Neural cell (in vitro differentiated cells): ENCODE measurements at regions not wholly inside any gene's neighbourhood (a gene's known extent, or its start where the extent isn't known, plus 50 kb on each side); places are given as distances from the start of the nearest gene placed in this dataset.
"Not testable (repeated sequence)": the region's sequence is repeated elsewhere in the genome, so short reads cannot be mapped to it uniquely, and the experiment has no call there.

ENCODE experiments used
- H2AFZ ChIP-seq: fragments of 200-600, 300-800 bp; sonication (generic), shearing (Covaris generic); 2 replicates; pipeline ENCODE4 v1.6.0; 2014; ENCODE audit warnings: low read depth, mild to moderate bottlenecking, antibody characterized with exemption, low read length, moderate library complexity
- H3F3A ChIP-seq: fragments of 200-600 bp; shearing (Covaris generic); 2 replicates; pipeline ENCODE4 v1.6.1; 2016; ENCODE audit warnings: mild to moderate bottlenecking, moderate library complexity, mixed read lengths, antibody characterized with exemption, low read length; ENCODE audit not compliant: insufficient read depth, poor library complexity, severe bottlenecking
- H3K27ac ChIP-seq: fragments of 200-600, 300-800 bp; sonication (generic), shearing (Covaris generic); 2 replicates; pipeline ENCODE4 v1.5.1; 2014; ENCODE audit warnings: mild to moderate bottlenecking, low read length, moderate library complexity
- H3K27me3 ChIP-seq: fragments of 300-800, 200-600 bp; sonication (generic), shearing (Covaris generic); 2 replicates; pipeline ENCODE4 v1.6.0; 2014; ENCODE audit warnings: mild to moderate bottlenecking, low read depth, low read length, moderate library complexity; ENCODE audit not compliant: insufficient read depth
- H3K36me3 ChIP-seq: fragments of 300-800, 200-600 bp; sonication (generic), shearing (Covaris generic); 2 replicates; pipeline ENCODE4 v1.5.1; 2014; ENCODE audit warnings: mild to moderate bottlenecking, antibody characterized with exemption, low read length, moderate library complexity; ENCODE audit not compliant: insufficient read depth
- H3K4me2 ChIP-seq: fragments of 300-800, 200-600 bp; sonication (generic), shearing (Covaris generic); 2 replicates; pipeline ENCODE4 v1.6.0; 2014; ENCODE audit warnings: mild to moderate bottlenecking, low read length
- H3K4me3 ChIP-seq: fragments of 300-800, 200-600 bp; sonication (generic), shearing (Covaris generic); 2 replicates; pipeline ENCODE4 v1.5.1; 2014; ENCODE audit warnings: mild to moderate bottlenecking, low read length, moderate library complexity
- H3K79me2 ChIP-seq: fragments of 200-600 bp; shearing (Covaris generic); replicated peaks from 2 replicates; pipeline ENCODE4 v1.6.0; 2014; ENCODE audit warnings: mild to moderate bottlenecking, low read length, moderate library complexity; ENCODE audit not compliant: insufficient read depth
- H3K9ac ChIP-seq: fragments of 300-800, 200-600 bp; sonication (generic), shearing (Covaris generic); 2 replicates; pipeline ENCODE4 v1.6.1; 2016; ENCODE audit warnings: mild to moderate bottlenecking, low read length, mixed read lengths
- H3K9me2 ChIP-seq: fragments of 200-600 bp; shearing (Covaris generic); 2 replicates; pipeline ENCODE4 v1.6.1; 2016; ENCODE audit warnings: mild to moderate bottlenecking, low read length, mixed read lengths; ENCODE audit not compliant: insufficient read depth
- H3K9me3 ChIP-seq: fragments of 200-600, 300-800 bp; sonication (generic), shearing (Covaris generic); 2 replicates; pipeline ENCODE4 v1.6.1; 2016; ENCODE audit warnings: mild to moderate bottlenecking, mixed run types, low read length, moderate library complexity, mixed read lengths
- H4K20me1 ChIP-seq: fragments of 200-600 bp; shearing (Covaris generic); 2 replicates; pipeline ENCODE4 v1.6.1; 2016; ENCODE audit warnings: mild to moderate bottlenecking, mixed run types; ENCODE audit not compliant: insufficient read depth
- CTCF ChIP-seq: fragments of 450-650 bp; IDR thresholded peaks from 2 replicates; pipeline ENCODE4 v1.5.1; 2014; ENCODE audit warnings: antibody characterized with exemption, mild to moderate bottlenecking, moderate library complexity; ENCODE audit not compliant: poor library complexity, severe bottlenecking
- EP300 ChIP-seq: fragments of 450-650 bp; conservative IDR thresholded peaks from 2 replicates; pipeline ENCODE4 v1.6.1; 2014; ENCODE audit warnings: antibody characterized with exemption, mild to moderate bottlenecking, moderate library complexity; ENCODE audit not compliant: poor library complexity, severe bottlenecking
- EZH2 ChIP-seq: fragments of 200-600, 300-800 bp; shearing (Covaris generic), sonication (generic); IDR thresholded peaks from 2 replicates; pipeline ENCODE4 v1.6.1; 2014; ENCODE audit warnings: antibody characterized with exemption, low read length, borderline replicate concordance, mild to moderate bottlenecking; ENCODE audit not compliant: insufficient read depth, poor library complexity, severe bottlenecking
- MXI1 ChIP-seq: fragments of 450-650 bp; conservative IDR thresholded peaks from 2 replicates; pipeline ENCODE4 v1.6.1; 2014; ENCODE audit warnings: antibody characterized with exemption, mild to moderate bottlenecking; ENCODE audit not compliant: poor library complexity, severe bottlenecking
- POLR2AphosphoS5 ChIP-seq: IDR thresholded peaks from 2 replicates; pipeline ENCODE4 v1.6.1; 2012
- RAD21 ChIP-seq: fragments of 450-650 bp; conservative IDR thresholded peaks from 2 replicates; pipeline ENCODE4 v1.6.1; 2014; ENCODE audit warnings: antibody characterized with exemption, mild to moderate bottlenecking, moderate library complexity
- REST ChIP-seq: IDR thresholded peaks from 2 replicates; pipeline ENCODE4 v1.6.1; 2012; ENCODE audit warnings: borderline replicate concordance
- SMC3 ChIP-seq: fragments of 450-650 bp; conservative IDR thresholded peaks from 2 replicates; pipeline ENCODE4 v1.6.1; 2014; ENCODE audit warnings: antibody characterized with exemption, mild to moderate bottlenecking, moderate library complexity; ENCODE audit not compliant: poor library complexity
- TAF1 ChIP-seq: IDR thresholded peaks from 2 replicates; pipeline ENCODE4 v1.6.1; 2012; ENCODE audit warnings: low read depth

DNA sequence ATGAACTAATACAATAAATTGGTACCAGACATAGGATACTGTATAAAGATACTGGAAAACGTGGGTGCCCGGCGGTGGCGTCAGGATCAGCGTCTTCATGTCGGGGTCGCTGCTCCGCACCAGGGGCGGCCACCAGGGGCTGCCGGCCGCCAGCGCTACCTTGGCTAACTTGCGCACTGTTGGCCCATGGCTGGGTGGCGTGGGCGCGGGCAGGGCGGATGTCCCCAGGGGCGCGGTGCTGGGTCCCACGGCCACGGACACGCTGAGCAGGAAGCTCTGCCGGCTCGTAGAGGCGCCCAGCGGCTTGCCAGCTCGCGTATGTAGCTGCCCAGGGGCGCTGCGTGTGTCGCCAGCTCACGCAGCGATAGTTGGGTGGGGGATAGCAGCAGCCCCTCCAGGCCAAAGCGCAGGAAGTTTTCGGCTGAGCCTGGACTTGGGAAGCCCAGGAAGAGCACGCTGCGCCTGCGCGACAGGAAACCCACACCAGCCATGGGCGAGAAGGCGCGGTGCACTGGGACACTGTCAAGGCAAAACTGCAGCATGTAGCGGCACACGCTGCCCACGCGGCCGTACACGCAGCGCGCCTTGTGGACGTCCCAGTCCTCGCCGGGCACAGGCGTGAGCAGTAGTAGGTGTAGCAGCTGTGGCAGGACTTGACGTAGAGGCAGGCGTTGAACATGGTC, 299.9 kb downstream of the CCDC74A start:
- Histone ChIP-seq H3K36me3 (no peaks in the 10 kb centered on the region), H3K9ac (no peak overlapping the region), H3K27me3 (no peaks in the 10 kb centered on the region), H3K79me2 (no peaks in the 10 kb centered on the region), H3K4me3 (no peak overlapping the region), H3K27ac (no peak overlapping the region), H3K9me2 (no peaks in the 10 kb centered on the region), H2AFZ (no peak overlapping the region), H3K9me3 (no peaks in the 10 kb centered on the region), H3F3A (no peaks in the 10 kb centered on the region), H3K4me2 (no peak overlapping the region), H4K20me1 (no peaks in the 10 kb centered on the region)
- no peak for TF ChIP-seq MXI1
- no peak for TF ChIP-seq RAD21
- TF ChIP-seq EP300 = no peak
- TF ChIP-seq CTCF = no peak
- no peak for TF ChIP-seq EZH2
- no peak for TF ChIP-seq TAF1
- TF ChIP-seq SMC3 = no peak
- TF ChIP-seq REST = no peak
- no peak for TF ChIP-seq POLR2AphosphoS5

GRCh38 chr2:131828164-131828561, 300.5 kb downstream of the CCDC74A start:
- TF ChIP-seq SMC3 (no peak), EZH2 (no peak), RAD21 (no peak), CTCF (no peak)

GRCh38 chr2:131828633-131829455, 301.2 kb downstream of the CCDC74A start:
- H3K27ac ChIP-seq, H3F3A ChIP-seq, H3K79me2 ChIP-seq, H3K9ac ChIP-seq, H3K36me3 ChIP-seq, H3K27me3 ChIP-seq, H4K20me1 ChIP-seq, H3K4me3 ChIP-seq, H3K9me3 ChIP-seq, H3K9me2 ChIP-seq, H3K4me2 ChIP-seq, H2AFZ ChIP-seq: not testable (repeated sequence)

More at GRCh38 chr2:131828164-131828561, 300.5 kb downstream of the CCDC74A start:
- Histone ChIP-seq H3F3A (no peaks in the 10 kb centered on the region), H4K20me1 (no peaks in the 10 kb centered on the region), H3K4me3 (no peak overlapping the region), H3K9me2 (no peaks in the 10 kb centered on the region), H3K27ac (no peak overlapping the region), H2AFZ (no peak overlapping the region), H3K79me2 (no peaks in the 10 kb centered on the region), H3K9me3 (no peaks in the 10 kb centered on the region), H3K36me3 (no peaks in the 10 kb centered on the region), H3K27me3 (no peaks in the 10 kb centered on the region), H3K9ac (no peak overlapping the region), H3K4me2 (no peak overlapping the region)
